ENCODE measurements at regions not wholly inside any gene's neighbourhood (a gene's known extent, or its start where the extent isn't known, plus 50 kb on each side); places are given as distances from the start of the nearest gene placed in this dataset.

DNA sequence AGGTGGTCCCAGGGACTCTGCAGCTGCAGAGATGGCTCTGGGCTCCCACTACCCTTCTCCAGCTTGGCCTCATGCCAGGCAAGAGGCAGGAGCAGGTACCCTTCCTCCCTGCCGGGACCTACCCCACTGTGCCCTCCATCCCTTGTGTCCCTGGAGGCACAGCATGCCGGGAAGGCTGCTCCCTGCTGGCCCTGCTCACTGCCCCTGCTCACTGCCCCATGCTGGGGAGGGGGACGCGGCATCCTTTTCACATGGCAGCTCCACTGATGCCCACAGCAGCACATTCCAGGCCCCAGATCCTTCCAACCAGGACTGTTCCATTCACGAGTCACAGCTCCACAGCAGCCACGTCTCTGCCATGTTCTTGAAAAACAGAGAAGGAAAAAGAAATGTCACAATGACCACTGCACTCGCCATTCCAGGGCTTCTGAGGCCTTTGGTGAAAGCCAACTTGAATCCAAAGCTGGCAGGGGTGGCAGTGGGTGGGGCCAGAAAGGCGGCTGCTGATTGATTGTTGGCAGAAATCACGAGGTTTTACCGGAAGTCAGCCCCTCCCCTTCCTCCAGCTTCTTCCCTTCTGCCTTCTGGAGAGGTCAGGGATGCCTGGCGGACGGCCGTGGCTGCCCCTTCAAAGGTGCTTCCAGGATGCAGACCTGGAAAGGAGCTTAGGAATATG is 268.0 kb downstream of the CYP26B1 start:
- TF ChIP-seq, protein P1, sequence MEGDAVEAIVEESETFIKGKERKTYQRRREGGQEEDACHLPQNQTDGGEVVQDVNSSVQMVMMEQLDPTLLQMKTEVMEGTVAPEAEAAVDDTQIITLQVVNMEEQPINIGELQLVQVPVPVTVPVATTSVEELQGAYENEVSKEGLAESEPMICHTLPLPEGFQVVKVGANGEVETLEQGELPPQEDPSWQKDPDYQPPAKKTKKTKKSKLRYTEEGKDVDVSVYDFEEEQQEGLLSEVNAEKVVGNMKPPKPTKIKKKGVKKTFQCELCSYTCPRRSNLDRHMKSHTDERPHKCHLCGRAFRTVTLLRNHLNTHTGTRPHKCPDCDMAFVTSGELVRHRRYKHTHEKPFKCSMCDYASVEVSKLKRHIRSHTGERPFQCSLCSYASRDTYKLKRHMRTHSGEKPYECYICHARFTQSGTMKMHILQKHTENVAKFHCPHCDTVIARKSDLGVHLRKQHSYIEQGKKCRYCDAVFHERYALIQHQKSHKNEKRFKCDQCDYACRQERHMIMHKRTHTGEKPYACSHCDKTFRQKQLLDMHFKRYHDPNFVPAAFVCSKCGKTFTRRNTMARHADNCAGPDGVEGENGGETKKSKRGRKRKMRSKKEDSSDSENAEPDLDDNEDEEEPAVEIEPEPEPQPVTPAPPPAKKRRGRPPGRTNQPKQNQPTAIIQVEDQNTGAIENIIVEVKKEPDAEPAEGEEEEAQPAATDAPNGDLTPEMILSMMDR (IDR thresholded peaks at IDR 0.05; ENCODE audit: poor library complexity, severe bottlenecking) = no peak
- TF ChIP-seq EP300 (conservative IDR thresholded peaks at IDR 0.05; ENCODE audit: poor library complexity, severe bottlenecking) (no peak), EZH2 (IDR thresholded peaks at IDR 0.05; ENCODE audit: borderline replicate concordance, insufficient read depth, low read length, poor library complexity, severe bottlenecking) (no peak)

All from neural cell (in vitro differentiated cells).